BJ (cell line): ENCODE measurements at regions not wholly inside any gene's neighbourhood (a gene's known extent, or its start where the extent isn't known, plus 50 kb on each side); places are given as distances from the start of the nearest gene placed in this dataset.

Source experiments
- CTCF ChIA-PET: fragments of 350-600 bp; formaldehyde crosslinking; extraction: SDS; loops from one replicate; lab custom pipeline; 2021; ENCODE audit warnings: antibody characterized with exemption, inconsistent platforms; lab: Yijun Ruan, JAX
- POLR2A ChIA-PET: fragments of 300-600 bp; sonication (Branson Sonifier 250); formaldehyde crosslinking; extraction: SDS; loops from one replicate; lab custom pipeline; 2021; ENCODE audit warnings: antibody characterized with exemption; lab: Charles Lee
- DNase-seq: peaks from one replicate; pipeline ENCODE4 v3.0.0-alpha.2; 2011; ENCODE audit warnings: low read depth
- H3K27me3 ChIP-seq: 2 replicates; pipeline ENCODE4 v1.6.0; 2011; ENCODE audit warnings: low read length; ENCODE audit not compliant: control insufficient read depth, insufficient read depth
- H3K36me3 ChIP-seq: 2 replicates; pipeline ENCODE4 v1.5.1; 2011; ENCODE audit warnings: low read length; ENCODE audit not compliant: control insufficient read depth, insufficient read depth
- H3K4me3 ChIP-seq: 2 replicates; pipeline ENCODE4 v1.5.1; 2011; ENCODE audit warnings: low read depth, mild to moderate bottlenecking, control low read depth, low read length
- TF ChIP-seq, protein P1 (sequence below): IDR thresholded peaks from 2 replicates; pipeline ENCODE4 v1.5.1; 2011; ENCODE audit warnings: low read depth, mild to moderate bottlenecking, control low read depth, inconsistent platforms, low read length, moderate library complexity; ENCODE audit not compliant: insufficient read depth

DNA sequence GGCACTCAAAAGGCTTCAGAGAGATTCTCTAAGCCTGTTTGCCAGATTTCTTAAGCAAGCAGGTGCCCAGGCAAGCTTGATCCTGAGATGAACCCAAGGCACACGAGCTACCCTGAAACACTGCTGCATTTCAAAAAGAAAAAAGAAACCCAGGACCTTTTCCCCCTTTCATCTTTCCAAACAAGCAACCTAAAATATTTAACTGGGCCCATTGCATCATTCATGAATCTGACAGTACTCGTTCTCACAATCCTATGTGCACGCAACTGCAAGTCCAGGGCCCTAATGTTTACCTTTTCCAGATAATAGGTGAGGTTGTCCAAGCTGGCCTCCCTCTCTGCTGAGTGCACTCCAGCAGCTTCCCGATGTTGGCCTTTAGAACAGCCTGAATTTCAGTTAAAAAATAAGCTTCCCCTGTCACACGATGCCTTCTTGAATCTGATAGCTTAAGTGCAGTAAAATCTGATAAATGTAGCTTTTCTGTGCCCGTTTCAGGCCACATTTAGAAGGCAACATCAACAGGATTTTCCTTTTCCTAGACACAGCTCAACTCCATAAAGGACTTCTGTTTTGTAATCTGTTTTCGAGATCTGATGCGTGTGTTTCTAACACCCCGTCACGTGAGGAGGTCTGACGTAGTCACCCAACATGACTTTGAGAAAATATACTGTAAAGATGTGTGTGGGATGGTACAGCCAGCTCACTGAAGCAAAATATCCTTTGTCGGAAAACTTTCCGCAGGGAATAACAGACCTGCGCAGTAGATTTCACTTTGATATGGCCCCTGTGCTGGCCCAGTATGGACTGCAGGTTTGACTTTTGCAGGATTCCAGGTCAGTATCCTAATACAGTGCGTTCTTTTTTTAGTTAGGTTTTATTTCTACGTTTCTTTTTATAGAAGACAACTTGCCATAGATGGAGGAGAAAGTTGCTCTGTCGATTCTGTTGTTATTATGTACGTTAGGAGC is 55.1 kb upstream of the RASA2 start:
- no peak for DNase-seq
- CTCF ChIA-PET: interaction anchor here (1.1 to 5.1 kb wide), 5 partner anchors 10 to 120 kb away, joined by 3 to 26 read pairs (median 3); no protein-coding TSS in a partner anchor
- Histone ChIP-seq H3K36me3 (peaks cover 11% of the 10 kb centered on the region), H3K4me3 (no peak overlapping the region), H3K27me3 (no peaks in the 10 kb centered on the region)
- TF ChIP-seq, protein P1, sequence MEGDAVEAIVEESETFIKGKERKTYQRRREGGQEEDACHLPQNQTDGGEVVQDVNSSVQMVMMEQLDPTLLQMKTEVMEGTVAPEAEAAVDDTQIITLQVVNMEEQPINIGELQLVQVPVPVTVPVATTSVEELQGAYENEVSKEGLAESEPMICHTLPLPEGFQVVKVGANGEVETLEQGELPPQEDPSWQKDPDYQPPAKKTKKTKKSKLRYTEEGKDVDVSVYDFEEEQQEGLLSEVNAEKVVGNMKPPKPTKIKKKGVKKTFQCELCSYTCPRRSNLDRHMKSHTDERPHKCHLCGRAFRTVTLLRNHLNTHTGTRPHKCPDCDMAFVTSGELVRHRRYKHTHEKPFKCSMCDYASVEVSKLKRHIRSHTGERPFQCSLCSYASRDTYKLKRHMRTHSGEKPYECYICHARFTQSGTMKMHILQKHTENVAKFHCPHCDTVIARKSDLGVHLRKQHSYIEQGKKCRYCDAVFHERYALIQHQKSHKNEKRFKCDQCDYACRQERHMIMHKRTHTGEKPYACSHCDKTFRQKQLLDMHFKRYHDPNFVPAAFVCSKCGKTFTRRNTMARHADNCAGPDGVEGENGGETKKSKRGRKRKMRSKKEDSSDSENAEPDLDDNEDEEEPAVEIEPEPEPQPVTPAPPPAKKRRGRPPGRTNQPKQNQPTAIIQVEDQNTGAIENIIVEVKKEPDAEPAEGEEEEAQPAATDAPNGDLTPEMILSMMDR: no peak
- POLR2A ChIA-PET: no interaction called here

DNA sequence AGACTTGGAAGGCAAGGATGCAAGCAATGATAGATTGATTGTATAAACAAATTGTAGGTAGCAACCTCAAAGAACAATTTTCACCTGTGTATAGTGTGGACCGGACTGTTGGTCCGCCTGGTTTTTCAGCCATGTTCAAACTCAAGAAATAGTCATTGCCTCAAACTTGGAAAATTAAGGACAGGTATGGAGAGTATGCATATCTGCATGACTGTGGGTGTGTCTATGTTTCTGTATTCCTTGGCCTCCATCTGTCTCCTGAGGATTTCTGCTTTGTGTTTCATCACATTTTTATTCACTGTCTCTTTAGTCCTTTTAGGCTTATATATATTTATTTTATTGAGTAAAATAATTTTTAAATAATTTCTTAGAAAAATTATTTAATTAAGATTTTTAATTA is 53.9 kb upstream of the RASA2 start:
- TF ChIP-seq, protein P1: no peak
- peaks cover 11% of the 10 kb centered on the region for H3K36me3 ChIP-seq
- no peaks in the 10 kb centered on the region for H3K27me3 ChIP-seq
- CTCF ChIA-PET: interaction anchor here (1.0 to 5.1 kb wide), 4 partner anchors 9 to 72 kb away, joined by 3 to 26 read pairs (median 3); no protein-coding TSS in a partner anchor
- DNase-seq: no peak
- no peak overlapping the region for H3K4me3 ChIP-seq
- POLR2A ChIA-PET: no interaction called here

DNA sequence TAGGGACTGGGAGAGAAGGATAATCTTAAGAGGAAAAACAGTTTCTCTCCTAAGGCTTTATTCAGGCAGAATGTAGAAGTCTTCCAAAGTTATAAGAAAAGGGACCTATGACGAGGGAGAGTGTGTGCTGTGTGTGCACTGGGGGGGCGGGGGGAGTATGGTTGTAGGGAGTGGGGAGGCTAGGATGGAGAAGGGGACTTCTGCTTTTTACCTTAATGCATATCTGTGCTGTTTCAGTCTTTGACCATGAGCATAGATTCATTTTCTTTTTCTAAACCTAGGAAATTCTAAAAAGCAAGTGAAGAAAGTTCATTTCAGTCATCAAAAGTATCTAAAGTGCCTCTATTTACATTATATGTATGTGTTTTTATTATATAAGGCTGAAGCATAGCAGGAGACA is 52.6 kb upstream of the RASA2 start:
- CTCF ChIA-PET: interaction anchor here (5.1 kb wide), 1 partner anchor 7 kb away, joined by 26 read pairs; no protein-coding TSS in a partner anchor
- POLR2A ChIA-PET: no interaction called here
- no peak for DNase-seq

DNA sequence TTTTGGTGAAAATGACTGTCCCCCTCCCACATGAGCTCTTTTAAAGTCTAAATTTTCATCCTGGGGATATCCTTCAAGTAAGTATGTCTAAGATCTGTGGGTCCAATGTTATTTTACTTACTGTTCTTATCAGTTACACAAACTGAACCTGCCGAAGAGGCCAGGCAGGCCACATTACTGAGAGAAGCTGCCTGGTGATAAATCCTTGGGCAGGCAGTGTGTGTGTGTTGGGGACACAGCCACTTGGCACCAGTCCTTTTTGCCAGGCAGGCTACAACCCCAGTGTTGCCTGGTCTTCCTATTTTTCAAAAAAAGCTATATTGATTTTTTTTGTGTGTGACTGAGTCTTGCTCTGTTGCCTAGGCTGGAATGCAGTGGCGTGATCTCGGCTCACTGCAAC is 50.6 kb upstream of the RASA2 start:
- Histone ChIP-seq H3K36me3 (peaks cover 3% of the 10 kb centered on the region), H3K27me3 (no peaks in the 10 kb centered on the region), H3K4me3 (no peak overlapping the region)
- ChIA-PET POLR2A (no interaction called here), CTCF (interaction anchor here (1.0 to 1.4 kb wide), 5 partner anchors 9 to 26 kb away, joined by 3 to 7 read pairs (median 4); no protein-coding TSS in a partner anchor)
- no peak for DNase-seq
- TF ChIP-seq, protein P1: no peak

More for the DNA sequence above, 52.6 kb upstream of the RASA2 start:
- TF ChIP-seq, protein P1: no peak
- H3K27me3 ChIP-seq: no peaks in the 10 kb centered on the region
- no peak overlapping the region for H3K4me3 ChIP-seq
- peaks cover 10% of the 10 kb centered on the region for H3K36me3 ChIP-seq
